Panc1 (cell line): ENCODE measurements at regions not wholly inside any gene's neighbourhood (a gene's known extent, or its start where the extent isn't known, plus 50 kb on each side); places are given as distances from the start of the nearest gene placed in this dataset.

ENCODE experiments used
- POLR2AphosphoS5 ChIP-seq: IDR thresholded peaks from 2 replicates; pipeline ENCODE4 v1.6.1; 2012; ENCODE audit warnings: mild to moderate bottlenecking, low read depth, low read length, moderate library complexity
- REST ChIP-seq, 2 experiments: IDR thresholded peaks; 2 replicates each; pipeline ENCODE4 v1.6.1; 2011 to 2012; ENCODE audit warnings: low read depth in 2 of 2, control low read depth in 1 of 2, low read length in 1 of 2, mild to moderate bottlenecking in 1 of 2, moderate library complexity in 1 of 2; ENCODE audit not compliant: insufficient read depth in 1 of 2
- TF ChIP-seq, protein P1 (sequence below): fragments of 450-650 bp; IDR thresholded peaks from 2 replicates; pipeline ENCODE4 v1.5.1; 2017; ENCODE audit warnings: mild to moderate bottlenecking

DNA sequence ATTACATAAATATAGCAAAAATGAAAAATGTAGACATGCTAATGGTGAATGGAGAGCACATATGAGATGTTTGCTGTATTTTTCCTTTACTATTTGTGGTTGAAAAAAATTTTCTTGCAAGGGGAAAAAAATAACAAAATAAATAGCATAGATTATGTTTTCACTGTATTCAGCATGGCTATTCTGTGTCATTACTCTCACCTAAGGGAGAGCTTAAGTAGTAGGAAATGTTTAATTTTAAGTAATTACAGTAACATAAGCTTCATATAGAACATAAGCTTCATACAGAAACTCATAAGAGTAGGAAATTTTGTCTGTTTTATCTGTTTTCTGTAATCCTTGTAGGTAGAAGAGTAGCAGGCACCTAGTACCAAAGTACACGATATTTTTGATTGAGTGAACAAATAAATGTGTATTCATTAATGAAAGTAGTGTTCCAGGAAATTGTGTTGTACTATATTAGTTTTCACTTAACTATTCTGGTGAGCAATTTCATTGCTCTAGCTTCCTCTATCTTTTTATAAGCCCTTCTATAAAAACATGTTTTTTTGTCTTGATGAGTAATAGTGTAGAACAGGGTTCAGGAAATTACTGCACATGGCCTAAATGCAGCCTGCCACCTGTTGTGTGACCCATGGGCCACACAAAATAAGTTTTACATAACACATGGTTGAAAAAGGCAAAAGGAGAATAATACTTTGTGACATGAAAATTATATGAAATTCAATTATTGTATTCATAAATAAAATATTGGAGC, 1025.0 kb upstream of the CDH10 start:
- TF ChIP-seq POLR2AphosphoS5, result no peak
- TF ChIP-seq, protein P1, sequence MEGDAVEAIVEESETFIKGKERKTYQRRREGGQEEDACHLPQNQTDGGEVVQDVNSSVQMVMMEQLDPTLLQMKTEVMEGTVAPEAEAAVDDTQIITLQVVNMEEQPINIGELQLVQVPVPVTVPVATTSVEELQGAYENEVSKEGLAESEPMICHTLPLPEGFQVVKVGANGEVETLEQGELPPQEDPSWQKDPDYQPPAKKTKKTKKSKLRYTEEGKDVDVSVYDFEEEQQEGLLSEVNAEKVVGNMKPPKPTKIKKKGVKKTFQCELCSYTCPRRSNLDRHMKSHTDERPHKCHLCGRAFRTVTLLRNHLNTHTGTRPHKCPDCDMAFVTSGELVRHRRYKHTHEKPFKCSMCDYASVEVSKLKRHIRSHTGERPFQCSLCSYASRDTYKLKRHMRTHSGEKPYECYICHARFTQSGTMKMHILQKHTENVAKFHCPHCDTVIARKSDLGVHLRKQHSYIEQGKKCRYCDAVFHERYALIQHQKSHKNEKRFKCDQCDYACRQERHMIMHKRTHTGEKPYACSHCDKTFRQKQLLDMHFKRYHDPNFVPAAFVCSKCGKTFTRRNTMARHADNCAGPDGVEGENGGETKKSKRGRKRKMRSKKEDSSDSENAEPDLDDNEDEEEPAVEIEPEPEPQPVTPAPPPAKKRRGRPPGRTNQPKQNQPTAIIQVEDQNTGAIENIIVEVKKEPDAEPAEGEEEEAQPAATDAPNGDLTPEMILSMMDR, result no peak
- TF ChIP-seq REST (IDR thresholded peaks at IDR 0.05; ENCODE audit: insufficient read depth in 1 of 2, low read depth in 2 of 2, low read length in 1 of 2), result no peak
